KMS-11 (cell line): ENCODE measurements at regions not wholly inside any gene's neighbourhood (a gene's known extent, or its start where the extent isn't known, plus 50 kb on each side); places are given as distances from the start of the nearest gene placed in this dataset.

Source experiments
- H2AFZ ChIP-seq: fragments of 200-600 bp; sonication (generic); 2 replicates; pipeline ENCODE4 v1.6.1; 2016; ENCODE audit warnings: antibody characterized with exemption, mixed run types, low read depth
- H3K27ac ChIP-seq: fragments of 200-600 bp; sonication (generic); 2 replicates; pipeline ENCODE4 v1.6.1; 2016; ENCODE audit warnings: mild to moderate bottlenecking, mixed run types
- H3K27me3 ChIP-seq: fragments of 200-600 bp; sonication (generic); 2 replicates; pipeline ENCODE4 v1.6.1; 2017; ENCODE audit warnings: mild to moderate bottlenecking, low read depth, mixed run types, moderate library complexity; ENCODE audit not compliant: insufficient read depth
- H3K36me3 ChIP-seq: fragments of 200-600 bp; sonication (generic); 2 replicates; pipeline ENCODE4 v1.6.1; 2017; ENCODE audit warnings: mild to moderate bottlenecking, mixed run types; ENCODE audit not compliant: insufficient read depth
- H3K4me1 ChIP-seq: fragments of 200-600 bp; sonication (generic); 2 replicates; pipeline ENCODE4 v1.6.1; 2016; ENCODE audit warnings: mild to moderate bottlenecking, low read depth, mixed run types; ENCODE audit not compliant: poor library complexity, severe bottlenecking
- H3K4me2 ChIP-seq: fragments of 200-600 bp; sonication (generic); 2 replicates; pipeline ENCODE4 v1.7.0; 2016; ENCODE audit warnings: mild to moderate bottlenecking, mixed run types
- H3K4me3 ChIP-seq: fragments of 200-600 bp; sonication (generic); IDR thresholded peaks from 2 replicates; pipeline ENCODE4 v1.6.1; 2017; ENCODE audit warnings: low read depth, low read length, mixed read lengths; ENCODE audit not compliant: insufficient read depth
- H3K79me2 ChIP-seq: fragments of 200-600 bp; sonication (generic); 2 replicates; pipeline ENCODE4 v1.6.1; 2016; ENCODE audit warnings: low read depth, mixed run types; ENCODE audit not compliant: insufficient read depth
- H3K9ac ChIP-seq: fragments of 200-600 bp; sonication (generic); 2 replicates; pipeline ENCODE4 v1.6.1; 2016; ENCODE audit warnings: mild to moderate bottlenecking, mixed run types
- H4K20me1 ChIP-seq: fragments of 200-600 bp; sonication (generic); 2 replicates; pipeline ENCODE4 v1.6.1; 2016; ENCODE audit warnings: mild to moderate bottlenecking, mixed run types; ENCODE audit not compliant: insufficient read depth
- CTCF ChIP-seq: fragments of 200-600 bp; sonication (generic); conservative IDR thresholded peaks from 2 replicates; pipeline ENCODE4 v1.6.1; 2017; ENCODE audit warnings: low read depth, mild to moderate bottlenecking, antibody characterized with exemption, low read length, moderate library complexity, mixed read lengths

DNA sequence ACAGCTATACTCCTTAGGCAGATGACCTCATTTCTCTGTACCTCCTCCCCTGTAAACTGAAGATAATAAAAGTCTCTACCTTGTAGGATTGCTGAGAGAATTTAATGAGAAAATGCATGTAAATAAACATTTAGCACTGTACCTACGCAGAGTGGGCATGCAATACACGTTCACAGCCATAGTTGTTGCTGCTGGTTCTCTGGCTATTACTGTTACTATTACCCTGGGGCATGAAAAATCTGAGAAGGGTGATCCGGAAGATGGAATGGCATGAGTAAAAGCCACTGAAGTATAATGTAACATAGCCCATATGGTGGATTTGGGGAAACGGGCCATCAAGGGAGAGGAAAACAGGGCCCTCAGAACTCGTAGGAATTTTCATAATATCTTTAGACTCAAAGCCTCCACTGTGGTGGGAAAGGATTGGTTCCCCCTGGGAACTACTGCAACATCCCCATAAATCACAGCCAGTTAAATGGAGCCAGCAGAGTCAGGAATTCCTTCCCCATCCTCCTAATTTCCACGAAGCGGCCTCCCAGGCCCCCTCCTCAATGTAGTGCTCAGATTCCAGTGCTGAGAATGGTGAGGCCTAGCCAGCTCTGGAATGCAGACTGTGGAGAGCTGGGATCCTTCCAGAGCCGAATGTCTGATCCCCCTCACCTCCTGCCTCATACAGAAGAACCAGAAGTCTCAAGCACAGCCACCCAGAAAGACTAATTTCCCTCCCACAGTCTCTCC is 205.3 kb downstream of the MN1 start:
- H2AFZ ChIP-seq, result no peak overlapping the region
- no peaks in the 10 kb centered on the region for H3K79me2 ChIP-seq
- no peak for TF ChIP-seq CTCF
- no peaks in the 10 kb centered on the region for H3K27me3 ChIP-seq
- H3K9ac ChIP-seq, result no peak overlapping the region
- no peak overlapping the region for H3K4me2 ChIP-seq
- no peak overlapping the region for H3K4me3 ChIP-seq
- no peaks in the 10 kb centered on the region for H3K4me1 ChIP-seq
- H3K36me3 ChIP-seq, result no peaks in the 10 kb centered on the region
- H3K27ac ChIP-seq, result no peak overlapping the region
- no peaks in the 10 kb centered on the region for H4K20me1 ChIP-seq

- TF ChIP-seq CTCF, result no peak
Measured at GRCh38 chr22:27597703-27598444, 203.7 kb downstream of the MN1 start.

GRCh38 chr22:27598792-27599191 is 202.8 kb downstream of the MN1 start:
- H3K79me2 ChIP-seq, result no peaks in the 10 kb centered on the region
- H3K27ac ChIP-seq, result no peak overlapping the region
- H4K20me1 ChIP-seq, result no peaks in the 10 kb centered on the region
- H3K9ac ChIP-seq, result no peak overlapping the region
- H2AFZ ChIP-seq, result no peak overlapping the region
- no peaks in the 10 kb centered on the region for H3K27me3 ChIP-seq
- no peak for TF ChIP-seq CTCF
- no peak overlapping the region for H3K4me2 ChIP-seq
- H3K4me1 ChIP-seq, result no peaks in the 10 kb centered on the region
- H3K4me3 ChIP-seq, result no peak overlapping the region
- no peaks in the 10 kb centered on the region for H3K36me3 ChIP-seq

More at GRCh38 chr22:27597703-27598444, 203.7 kb downstream of the MN1 start:
- Histone ChIP-seq H2AFZ (no peak overlapping the region), H3K9ac (no peak overlapping the region), H4K20me1 (no peaks in the 10 kb centered on the region), H3K79me2 (no peaks in the 10 kb centered on the region), H3K27me3 (no peaks in the 10 kb centered on the region), H3K36me3 (no peaks in the 10 kb centered on the region), H3K4me2 (no peak overlapping the region), H3K4me3 (no peak overlapping the region), H3K27ac (no peak overlapping the region), H3K4me1 (no peaks in the 10 kb centered on the region)

GRCh38 chr22:27601195-27601594 is 200.4 kb downstream of the MN1 start:
- Histone ChIP-seq H3K27me3 (no peaks in the 10 kb centered on the region; the same call in 1 of the 2 replicates), H3K4me1 (no peaks in the 10 kb centered on the region), H3K27ac (no peak overlapping the region), H2AFZ (no peak overlapping the region), H3K9ac (no peak overlapping the region), H3K79me2 (no peaks in the 10 kb centered on the region), H3K4me2 (no peak overlapping the region), H4K20me1 (no peaks in the 10 kb centered on the region), H3K36me3 (no peaks in the 10 kb centered on the region), H3K4me3 (no peak overlapping the region)
- no peak for TF ChIP-seq CTCF
